NCI-H128 (cell line): ENCODE measurements at regions not wholly inside any gene's neighbourhood (a gene's known extent, or its start where the extent isn't known, plus 50 kb on each side); places are given as distances from the start of the nearest gene placed in this dataset.
"Not testable (repeated sequence)": the region's sequence is repeated elsewhere in the genome, so short reads cannot be mapped to it uniquely, and the experiment has no call there.

Experiments
- DNase-seq: peaks from one replicate; lab custom pipeline; 2025; ENCODE audit not compliant: unreplicated experiment; lab: John Stamatoyannopoulos, UW

GRCh38 chr2:34498561-34498960, 899.5 kb upstream of the FAM98A start:
- no peak for DNase-seq

GRCh38 chr2:34494192-34494591, 895.1 kb upstream of the FAM98A start:
- DNase-seq, result not testable (repeated sequence)

- DNase-seq, result no peak
Measured at GRCh38 chr2:34492561-34493455, 893.7 kb upstream of the FAM98A start.

- no peak for DNase-seq
Measured at GRCh38 chr2:34486965-34487364, 887.9 kb upstream of the FAM98A start.

GRCh38 chr2:34481542-34481941, 882.4 kb upstream of the FAM98A start:
- no peak for DNase-seq

- no peak for DNase-seq
Measured at GRCh38 chr2:34480366-34480765, 881.3 kb upstream of the FAM98A start.

GRCh38 chr2:34475156-34475555, 876.1 kb upstream of the FAM98A start:
- DNase-seq, result no peak

- DNase-seq, result no peak
Measured at GRCh38 chr2:34474646-34475045, 875.5 kb upstream of the FAM98A start.

- no peak for DNase-seq
Measured at GRCh38 chr2:34447097-34447496, 848.0 kb upstream of the FAM98A start.

- no peak for DNase-seq
Measured at GRCh38 chr2:34423301-34423700, 824.2 kb upstream of the FAM98A start.

- no peak for DNase-seq
Measured at GRCh38 chr2:34419856-34420255, 820.8 kb upstream of the FAM98A start.

GRCh38 chr2:34416856-34417255, 817.8 kb upstream of the FAM98A start:
- DNase-seq, result no peak

GRCh38 chr2:34414856-34415255, 815.8 kb upstream of the FAM98A start:
- no peak for DNase-seq

GRCh38 chr2:34408100-34408499, 809.0 kb upstream of the FAM98A start:
- DNase-seq, result no peak

GRCh38 chr2:34403512-34403911, 804.4 kb upstream of the FAM98A start:
- no peak for DNase-seq

GRCh38 chr2:34402376-34402775, 803.3 kb upstream of the FAM98A start:
- DNase-seq, result no peak

- DNase-seq, result no peak
Measured at GRCh38 chr2:34401186-34401585, 802.1 kb upstream of the FAM98A start.

- DNase-seq, result no peak
Measured at GRCh38 chr2:34388446-34388845, 789.3 kb upstream of the FAM98A start.

- DNase-seq, result no peak
Measured at GRCh38 chr2:34387536-34387935, 788.4 kb upstream of the FAM98A start.

GRCh38 chr2:34379586-34379985, 780.5 kb upstream of the FAM98A start:
- no peak for DNase-seq

- no peak for DNase-seq
Measured at GRCh38 chr2:34373586-34374233, 774.6 kb upstream of the FAM98A start.

- DNase-seq, result no peak
Measured at GRCh38 chr2:34372967-34373366, 773.9 kb upstream of the FAM98A start.
